ENCODE measurements at regions not wholly inside any gene's neighbourhood (a gene's known extent, or its start where the extent isn't known, plus 50 kb on each side); places are given as distances from the start of the nearest gene placed in this dataset.
"Not testable (repeated sequence)": the region's sequence is repeated elsewhere in the genome, so short reads cannot be mapped to it uniquely, and the experiment has no call there.

DNA sequence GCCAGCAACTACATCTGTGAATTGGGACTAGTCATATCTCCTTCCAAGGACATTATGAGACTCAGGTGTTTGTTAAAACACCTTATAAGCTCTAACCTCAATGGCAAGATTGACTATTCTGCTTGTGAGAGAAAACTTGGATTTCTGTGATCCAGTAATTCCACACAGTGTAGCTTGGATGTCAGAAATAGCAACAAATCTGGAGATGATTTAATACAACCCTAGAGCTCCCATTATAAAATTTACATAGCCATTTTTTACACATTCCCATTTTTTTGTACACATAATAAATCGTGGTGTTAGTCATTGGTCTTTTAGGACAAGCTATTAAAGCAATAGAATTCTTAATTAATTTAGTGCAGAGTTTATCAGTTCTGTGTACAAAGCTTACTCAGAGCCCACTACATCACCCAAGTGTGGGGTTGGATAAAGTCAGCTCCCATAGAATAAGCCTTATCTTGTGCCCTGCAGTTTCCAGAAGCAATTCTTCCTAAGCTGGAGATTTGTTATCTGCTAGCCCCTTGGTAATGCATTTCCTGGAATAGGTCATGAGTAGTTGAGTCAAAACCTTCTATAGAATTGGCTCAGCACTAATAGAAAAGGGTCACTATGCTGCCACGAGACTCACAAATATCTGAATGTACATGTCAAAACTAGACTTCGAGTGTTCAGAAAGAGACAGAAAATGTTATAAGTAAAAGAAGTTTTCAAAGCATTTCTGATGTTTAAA, 434.0 kb upstream of the RUNX1 start:
- DNase-seq = no peak

DNA sequence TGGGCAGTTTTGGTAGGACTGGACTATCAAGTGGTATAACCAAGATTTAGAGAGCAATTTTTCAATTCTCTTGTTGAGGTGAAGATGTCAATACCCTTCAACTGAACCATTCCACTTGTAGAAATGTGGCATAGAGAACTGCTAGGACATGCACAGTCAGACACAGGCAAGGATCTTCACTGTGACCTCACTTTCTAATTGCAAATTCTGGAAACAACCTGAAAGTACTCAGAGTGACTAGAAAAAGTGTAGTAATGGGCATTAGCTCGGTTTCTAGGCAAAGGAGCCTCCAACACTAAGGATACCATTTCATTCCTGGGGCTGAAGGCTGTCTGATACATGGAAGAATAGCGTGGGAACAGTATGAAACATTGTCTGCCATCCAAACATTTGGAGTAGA, 433.0 kb upstream of the RUNX1 start:
- no peak for DNase-seq

DNA sequence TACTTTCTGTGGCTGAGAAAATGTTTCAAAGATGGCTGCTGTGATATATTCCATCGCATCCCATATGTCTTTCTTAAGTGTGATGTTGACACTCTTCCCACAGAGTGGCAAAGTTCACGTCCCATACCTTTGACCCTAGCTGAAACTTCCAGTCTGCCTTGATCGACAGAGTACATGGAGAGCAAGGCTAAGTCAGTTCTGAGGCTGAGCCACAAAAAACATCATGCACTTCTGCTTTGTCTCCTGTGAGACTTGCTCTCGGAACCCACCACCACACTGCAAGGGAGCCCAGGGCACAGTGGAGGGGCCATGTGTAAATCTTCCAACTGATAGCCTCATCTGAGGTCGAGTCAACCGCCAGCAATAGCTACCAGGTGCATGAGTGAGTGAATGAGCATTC, 431.9 kb upstream of the RUNX1 start:
- no peak for DNase-seq

DNA sequence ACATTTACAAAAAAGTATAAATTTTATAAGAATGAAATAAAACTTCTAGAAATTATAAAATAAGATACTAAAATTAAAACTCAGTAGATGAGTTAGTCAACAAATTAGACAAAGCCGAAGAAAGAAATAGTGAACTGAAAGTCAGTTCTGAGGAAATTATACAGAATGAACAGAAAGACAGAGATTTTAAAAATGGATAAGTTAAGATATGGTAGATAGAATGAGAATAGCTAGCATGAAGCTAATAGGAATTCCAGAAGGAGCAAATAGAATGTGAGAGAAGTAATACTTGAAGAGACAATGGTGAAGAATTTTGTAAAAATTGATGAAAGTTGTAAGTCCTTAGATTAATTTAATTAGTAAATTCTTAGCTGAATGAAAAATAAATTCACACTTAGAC, 430.4 kb upstream of the RUNX1 start:
- DNase-seq = no peak

DNA sequence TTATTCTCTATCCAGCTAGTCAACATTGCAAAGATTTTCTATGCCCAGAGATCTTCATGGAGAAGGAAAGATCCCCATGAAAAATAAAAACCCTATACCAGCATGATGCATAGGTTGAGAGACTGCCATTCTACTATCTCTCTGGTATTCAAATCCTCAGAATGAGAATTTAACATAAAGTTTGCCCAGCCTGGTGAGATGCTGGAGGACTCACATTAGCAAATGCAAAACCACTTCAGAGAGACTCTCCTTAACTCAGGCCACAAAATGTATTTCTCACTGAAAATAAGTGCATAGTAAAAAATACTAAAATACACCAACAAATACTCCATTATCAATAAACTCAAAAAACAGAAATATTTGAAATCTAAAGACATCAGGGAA, 430.0 kb upstream of the RUNX1 start:
- no peak for DNase-seq

DNA sequence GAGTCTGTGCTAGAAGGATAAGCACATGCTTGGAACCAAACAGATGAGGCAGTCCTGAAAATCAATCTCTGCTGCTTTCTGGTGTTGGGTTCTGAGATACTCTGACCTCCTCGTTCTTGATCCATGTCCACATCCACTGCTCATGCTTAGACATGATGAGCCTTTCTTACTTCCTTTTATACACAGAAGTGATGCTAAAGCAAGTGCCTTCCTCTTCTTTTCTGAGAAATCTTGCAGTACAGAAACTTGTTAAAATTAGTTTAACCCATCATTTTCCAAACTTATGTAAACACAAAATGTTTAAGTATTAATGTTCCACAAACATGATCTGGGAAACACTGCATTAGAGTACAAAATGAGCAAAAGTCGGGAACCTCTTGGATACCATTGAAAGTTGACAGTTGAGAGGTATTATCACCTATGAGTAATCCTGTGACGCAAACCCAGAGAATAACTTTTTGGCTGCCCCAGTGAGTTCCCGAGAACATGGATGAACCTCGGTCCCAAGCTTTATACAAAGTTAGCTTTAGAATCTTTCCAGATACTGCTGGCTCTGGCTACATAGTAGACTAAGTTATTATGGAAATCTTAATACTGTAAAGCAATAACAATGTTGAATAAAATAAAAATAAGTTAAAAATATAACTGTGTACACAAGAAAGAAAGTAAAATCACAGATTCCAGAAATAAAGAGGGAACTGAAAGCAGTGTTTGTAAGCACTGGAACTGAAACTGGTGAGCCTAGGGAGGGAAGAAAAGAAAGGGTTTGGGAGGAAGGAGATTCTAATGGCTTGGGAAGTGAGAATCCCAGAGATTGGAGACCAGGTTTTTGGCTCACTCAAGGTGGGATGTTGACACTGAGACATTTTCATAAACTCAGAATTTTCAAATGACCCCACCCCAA, 429.3 kb upstream of the RUNX1 start:
- no peak for DNase-seq

DNA sequence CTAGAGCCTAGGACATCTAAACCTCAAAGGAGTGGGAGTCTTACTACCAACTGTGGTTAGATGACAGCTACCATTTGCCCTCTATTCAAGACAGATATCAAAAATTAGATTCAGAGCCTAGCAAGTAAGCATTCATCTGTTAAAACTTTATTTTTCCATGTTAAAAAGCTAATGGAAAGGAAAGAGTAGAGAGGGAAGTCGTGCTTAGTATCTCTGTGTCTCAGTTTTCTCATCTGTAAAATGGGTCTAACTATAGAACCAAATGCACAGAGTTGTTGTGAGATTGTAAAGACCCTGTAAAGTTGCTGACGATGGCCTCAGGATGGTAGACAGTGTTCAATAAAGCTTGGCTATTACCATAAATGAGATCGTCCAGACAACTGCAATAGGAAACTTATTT, 428.5 kb upstream of the RUNX1 start:
- no peak for DNase-seq

DNA sequence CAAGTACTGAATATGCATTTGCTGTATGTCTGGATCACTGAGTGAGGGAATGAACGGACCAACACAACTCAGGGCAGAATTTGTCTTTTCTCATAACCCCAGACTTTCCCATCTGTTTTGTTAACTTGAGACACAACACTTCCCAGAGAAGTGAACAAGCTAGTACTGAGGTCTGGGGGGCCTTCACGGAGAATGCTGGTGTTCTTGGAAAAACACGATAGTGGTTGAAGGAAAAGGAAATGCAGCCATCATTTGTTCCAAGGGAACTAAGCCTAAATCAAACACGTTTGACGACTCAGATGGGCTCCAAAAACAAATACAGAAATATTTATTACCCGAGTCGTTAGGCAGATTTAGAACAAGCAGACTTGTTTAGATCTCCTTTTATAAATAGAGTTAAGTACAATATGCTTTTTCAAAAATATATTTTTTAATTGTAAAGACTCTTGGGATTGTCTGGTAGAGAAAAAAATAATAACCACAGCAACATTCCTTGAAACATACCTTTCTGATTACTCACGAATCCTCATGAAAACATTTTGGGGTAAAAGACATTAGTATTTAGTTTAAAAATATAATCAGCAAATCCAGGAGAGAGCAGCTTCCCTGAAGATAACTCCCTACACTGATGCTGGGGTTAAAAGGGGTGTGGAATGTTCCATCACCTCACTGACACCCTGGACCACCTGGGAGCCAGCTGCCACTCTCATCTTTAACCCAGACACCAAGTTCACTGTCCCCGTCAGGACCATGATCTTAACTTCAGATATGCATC, 427.7 kb upstream of the RUNX1 start:
- DNase-seq = no peak

DNA sequence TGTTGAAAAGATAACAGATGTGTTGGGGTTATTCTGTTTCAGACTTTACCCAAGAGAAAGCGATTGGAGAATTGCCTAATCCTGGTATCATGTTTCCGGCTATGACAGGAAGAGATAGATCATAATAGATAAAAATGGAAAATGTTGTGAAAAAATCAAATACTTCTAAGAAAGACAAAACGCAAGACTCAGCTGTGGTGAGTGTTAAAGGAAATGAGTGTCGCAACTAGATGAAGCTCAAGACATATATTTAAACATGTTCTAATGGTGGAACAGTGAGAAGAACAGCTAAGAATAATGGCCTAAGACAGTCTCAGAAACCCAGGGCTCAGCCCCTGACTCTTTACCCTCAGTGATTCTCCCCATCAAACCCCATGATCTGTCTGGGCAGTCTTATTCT, 426.7 kb upstream of the RUNX1 start:
- no peak for DNase-seq

DNA sequence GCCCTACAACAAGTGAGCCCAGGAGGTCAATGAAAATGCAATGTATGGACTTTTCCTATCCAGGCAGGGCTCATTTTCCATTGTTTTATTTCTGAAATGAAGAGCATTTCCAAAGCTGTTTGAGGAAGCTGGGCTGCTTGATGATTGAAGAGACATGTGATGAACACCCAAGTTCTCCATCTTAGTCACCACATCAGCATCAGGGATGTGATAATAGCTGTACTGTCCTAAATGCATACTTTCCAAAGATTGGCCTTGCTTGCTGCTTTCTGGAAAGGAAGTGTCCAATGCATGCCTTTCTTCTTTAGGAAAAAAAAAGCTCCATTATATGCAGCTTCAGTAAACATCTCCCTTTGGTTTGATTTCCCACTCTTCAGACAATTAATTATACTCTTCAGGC, 425.9 kb upstream of the RUNX1 start:
- no peak for DNase-seq

DNA sequence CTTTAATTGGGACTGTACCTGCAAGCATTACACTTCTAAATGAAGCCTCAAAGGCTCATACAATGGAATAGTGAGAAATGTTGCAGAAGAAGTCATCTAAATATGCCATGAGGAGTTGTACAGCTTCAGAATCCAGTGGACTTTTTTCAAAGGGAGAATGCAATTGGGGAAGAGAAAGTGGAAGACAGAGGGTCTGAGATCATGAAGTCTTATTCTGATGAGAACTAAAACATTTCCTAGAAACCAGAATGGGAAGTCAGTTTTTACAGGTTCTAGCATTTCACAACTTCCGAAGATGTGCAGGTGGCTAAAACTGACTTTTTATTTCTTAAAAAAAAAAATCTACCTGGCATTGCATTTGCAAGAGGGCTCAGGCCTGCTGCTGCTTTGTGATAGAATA, 424.4 kb upstream of the RUNX1 start:
- DNase-seq = no peak

DNA sequence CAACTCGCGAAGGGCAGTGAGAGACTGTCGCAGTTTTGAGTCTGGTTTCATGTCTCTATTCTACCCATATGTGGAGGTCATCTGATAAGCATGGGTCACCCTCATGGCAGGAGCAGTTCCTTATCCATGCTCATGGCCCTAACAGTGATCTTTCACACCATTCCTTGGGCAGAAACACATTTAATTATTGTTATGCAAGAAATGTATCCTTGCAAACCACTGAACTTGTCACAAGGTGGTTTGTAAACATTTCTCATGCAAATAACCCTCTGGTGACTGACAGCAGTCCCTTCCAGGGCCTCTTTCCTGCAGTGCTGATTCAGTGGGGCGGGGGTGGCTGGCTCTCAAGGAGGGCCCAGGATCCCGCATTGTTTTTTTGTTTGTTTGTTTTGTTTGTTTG, 421.4 kb upstream of the RUNX1 start:
- DNase-seq = no peak

DNA sequence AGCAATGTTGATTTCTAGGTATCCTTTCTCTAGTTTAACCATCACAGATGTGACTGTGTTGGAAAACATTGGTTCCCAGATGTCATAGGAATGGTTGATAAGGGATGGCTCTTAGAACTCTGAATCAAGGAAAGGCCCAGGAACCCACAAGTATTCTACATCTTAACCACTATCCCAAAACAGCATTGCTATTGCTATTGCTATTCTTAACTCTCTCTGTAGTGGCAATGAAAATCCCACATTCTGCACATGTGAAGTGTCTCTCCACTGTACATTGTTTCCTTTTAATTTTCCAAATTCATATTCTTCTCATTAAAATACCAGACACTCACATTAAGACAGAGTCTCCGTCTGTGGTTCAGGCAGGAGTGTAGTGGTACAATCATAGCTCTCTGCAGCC, 420.4 kb upstream of the RUNX1 start:
- DNase-seq = no peak

DNA sequence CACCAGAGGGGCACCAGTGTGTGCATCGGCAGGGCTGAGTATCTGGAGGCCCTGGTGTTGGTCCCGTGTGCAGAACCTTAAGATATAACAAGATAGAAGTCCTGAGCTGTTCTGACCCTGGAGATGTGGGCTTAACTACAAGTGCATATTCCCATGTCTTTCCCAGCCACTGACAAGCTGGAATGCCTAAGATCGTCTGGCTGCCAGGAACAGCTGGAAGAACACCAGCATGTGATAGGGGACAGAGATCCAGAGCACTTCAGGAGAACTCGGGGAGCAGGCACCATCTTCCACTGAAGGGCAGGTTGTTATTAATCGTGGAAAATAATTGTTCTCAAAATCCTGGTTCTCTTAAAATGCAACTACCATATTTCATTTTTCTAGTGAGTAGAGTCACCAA, 419.9 kb upstream of the RUNX1 start:
- DNase-seq = no peak

DNA sequence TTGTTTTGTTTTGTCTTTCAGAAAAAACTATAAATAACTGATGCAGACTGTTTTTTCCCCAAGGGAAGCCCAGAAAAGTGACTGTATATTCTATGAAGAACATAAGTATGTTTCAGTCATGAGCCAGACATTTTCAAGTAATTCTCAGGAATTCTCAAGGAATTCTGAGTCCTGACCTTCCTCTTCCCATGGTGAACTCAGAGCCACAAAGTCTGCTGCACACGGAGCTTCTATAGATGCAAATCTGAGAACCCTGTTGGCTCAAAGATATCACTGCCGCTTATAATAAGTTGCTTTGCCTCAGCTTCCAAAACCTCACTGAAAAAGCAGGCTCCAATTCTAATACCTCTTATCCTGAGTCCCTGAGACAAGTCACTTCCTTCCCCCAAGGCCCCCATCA, 418.5 kb upstream of the RUNX1 start:
- no peak for DNase-seq

DNA sequence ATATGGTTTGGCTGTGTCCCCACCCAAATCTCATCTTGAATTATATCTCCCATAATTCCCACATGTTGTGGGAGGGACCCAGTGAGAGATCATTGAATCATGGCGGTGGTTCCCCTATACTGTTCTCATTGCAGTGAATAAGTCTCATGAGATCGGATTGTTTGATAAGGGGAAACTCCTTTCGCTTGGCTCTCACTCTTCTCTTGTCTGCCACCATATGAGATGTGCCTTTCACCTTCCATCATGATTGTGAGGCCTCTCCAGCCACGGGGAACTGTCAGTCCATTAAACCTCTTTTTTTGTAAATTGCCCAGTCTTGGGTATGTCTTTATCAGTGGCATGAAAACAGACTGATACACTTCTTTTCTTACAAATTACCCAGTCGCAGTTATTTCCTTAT, 417.6 kb upstream of the RUNX1 start:
- not testable (repeated sequence) for DNase-seq

DNA sequence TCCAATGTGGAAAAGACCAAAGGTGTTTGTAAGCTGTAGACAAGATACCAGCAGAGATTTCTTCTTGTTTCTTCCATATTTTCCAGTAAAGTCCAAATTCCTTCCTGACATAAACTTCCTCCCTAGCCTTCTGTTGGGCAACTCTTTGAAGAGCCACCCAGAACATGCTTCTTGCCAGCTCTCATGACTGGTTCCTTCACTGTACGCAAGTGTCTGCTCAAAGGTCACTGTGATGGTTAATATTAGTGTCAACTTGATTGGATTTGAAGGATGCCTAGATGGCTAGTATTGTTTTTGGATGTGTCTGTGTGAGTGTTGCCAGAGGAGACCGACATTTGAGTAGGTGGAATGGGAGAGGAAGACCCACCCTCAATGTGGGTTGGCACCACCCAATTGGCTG, 416.6 kb upstream of the RUNX1 start:
- no peak for DNase-seq

DNA sequence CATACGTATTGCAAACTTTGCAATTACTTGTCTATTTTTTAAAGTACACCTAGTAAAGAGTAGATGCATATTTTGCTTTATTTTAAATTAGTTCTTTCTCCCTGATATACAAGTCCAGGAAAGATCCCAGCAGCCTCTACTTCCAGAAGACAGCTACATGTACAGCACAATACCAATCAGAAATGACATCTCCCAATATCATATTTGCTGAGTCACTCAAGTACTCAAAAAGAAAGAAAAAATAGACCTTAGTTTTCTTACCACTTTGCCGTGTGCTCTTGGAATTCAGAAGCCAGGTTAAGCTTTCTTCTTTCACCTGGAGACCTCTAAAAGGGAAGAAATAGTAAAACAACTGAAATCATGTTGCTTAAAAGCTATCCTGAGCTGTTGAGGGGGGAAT, 412.6 kb upstream of the RUNX1 start:
- no peak for DNase-seq

DNA sequence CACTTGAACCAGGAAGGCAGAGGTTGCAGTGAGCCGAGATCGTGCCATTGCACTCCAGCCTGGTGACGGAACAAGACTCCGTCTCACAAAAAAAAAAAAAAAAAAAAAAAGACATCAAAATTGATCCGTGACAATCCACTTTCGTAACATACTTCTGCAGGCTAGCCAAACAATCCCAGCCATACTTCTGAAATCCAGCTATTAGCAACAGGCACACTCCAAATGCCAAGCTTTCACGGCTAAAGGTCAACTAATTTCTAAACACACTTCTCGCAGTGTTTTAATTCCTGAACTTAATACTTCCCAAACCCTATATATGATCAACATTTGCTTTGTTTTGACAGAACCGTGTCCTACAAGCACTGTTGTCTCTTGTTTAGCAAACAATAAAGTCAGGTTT, 411.3 kb upstream of the RUNX1 start:
- no peak for DNase-seq

DNA sequence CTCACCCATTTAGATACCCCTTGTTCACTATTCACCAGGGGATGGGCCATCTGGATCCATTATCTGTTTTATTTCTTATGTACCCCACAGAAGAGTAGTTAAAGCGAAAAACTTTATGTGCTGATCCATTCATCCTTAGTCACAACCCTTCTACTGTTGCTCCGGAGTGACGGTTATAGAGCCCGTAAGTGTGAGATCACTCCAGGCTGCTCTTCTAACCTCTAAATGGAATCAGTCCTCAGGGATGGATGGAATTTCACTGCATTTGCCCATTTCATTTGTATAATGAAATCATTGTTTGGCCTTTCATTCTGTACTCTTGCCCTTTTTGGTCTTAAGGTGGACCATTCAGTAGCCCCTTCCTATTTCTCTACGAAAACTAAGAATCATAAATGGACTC, 409.3 kb upstream of the RUNX1 start:
- DNase-seq = no peak

DNA sequence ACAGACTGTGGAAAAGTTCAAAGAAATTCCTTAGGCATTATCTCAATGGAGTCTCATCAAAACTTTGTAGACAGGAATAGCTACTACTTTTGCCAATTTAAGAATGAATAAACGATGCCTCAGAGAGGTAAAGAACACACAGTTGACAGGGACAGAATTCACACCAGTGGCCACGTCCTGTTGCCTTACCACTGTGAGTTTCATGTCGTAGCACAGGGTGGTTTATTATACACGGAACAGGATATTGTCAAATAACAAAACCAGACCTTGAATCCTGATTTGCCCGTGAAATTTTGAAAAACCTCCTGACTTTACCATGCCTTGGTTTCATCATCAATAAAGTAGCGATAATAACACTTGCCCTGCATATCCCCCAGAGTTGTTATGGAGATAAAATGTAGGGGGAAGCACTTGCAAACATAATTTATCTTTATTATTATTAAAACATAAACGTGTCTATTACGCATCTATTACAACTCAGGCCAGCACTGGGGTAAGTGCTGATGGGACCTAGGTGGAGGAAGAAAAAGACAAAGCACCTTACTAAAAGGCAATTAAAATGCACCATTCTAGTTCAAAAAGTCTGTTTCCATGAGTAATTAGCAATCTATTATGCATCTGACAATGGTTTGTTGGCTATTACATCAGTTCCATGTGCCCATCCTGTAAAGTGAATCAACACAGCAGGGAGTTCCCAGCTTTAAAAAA, 408.1 kb upstream of the RUNX1 start:
- DNase-seq = no peak

DNA sequence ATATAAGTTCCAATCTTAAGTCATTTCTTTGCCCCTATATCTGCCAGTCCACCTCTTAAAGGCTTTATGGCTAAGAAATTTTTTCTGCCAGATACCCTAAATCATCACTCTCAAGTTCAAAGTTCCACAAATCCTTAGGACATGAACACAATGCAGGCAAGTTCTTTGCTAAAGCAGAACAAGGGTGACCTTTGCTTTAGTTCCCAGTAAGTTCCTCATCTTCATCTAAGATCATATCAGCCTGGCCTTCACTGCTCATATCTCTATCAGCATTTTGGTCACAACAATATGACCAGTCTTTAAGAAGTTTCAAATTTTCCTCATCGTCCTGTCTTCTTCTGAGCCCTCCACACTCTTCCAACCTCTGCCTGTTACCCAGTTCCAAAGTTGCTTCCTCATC, 402.2 kb upstream of the RUNX1 start:
- DNase-seq = no peak

DNA sequence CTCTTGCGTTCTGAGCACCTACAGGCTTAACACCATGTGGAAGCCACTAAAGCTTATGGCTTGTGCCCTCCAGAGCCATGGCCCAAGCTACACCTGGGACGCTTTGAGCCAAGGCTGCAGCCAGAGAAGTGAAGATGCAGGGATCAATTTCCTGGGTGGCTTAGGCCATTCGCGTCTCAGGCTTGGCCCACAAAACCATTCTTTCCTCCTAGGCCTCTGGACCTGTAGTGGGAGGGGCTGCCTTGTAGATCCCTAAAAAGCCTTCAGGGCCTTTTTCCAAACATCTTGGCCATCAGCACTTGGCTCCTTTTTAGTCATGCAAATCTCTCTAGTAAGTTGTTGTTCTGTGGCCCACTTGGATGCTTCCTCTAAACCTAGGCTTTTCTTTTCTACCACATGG, 401.7 kb upstream of the RUNX1 start:
- DNase-seq = no peak

Measured in SHP77 treated with DMSO at 0.1 percent for 48 hours (cell line).